ENCODE measurements at regions not wholly inside any gene's neighbourhood (a gene's known extent, or its start where the extent isn't known, plus 50 kb on each side); places are given as distances from the start of the nearest gene placed in this dataset.

DNA sequence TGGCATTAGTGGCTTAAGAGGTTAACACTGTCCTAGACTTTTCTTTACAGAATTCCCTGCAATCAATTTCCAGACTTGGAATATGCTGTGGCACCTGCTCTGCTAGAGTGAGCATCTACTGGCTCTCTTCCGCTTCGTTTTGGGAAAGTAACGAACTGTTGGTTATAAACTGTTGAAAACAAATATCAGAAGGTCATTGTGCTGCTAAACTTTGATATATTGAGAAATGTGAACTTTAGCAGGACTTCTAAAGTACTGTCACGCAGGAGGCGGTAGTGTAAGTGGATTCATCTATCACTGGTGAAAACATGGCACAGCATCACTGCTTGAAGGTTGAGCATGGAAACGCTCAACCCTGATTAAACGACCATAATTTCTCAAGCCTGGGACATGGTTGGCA lies 348.9 kb downstream of the FLRT2 start:
- no peaks in the 10 kb centered on the region for H3K27me3 ChIP-seq (replicated peaks)
- DNase-seq, result no peak
- no peak overlapping the region for H3K27ac ChIP-seq
- in situ Hi-C loops (cut with HindIII; ENCODE audit: low pct_ligation_motif_present, low sequenced_read_pairs), result no loop called here
- TF ChIP-seq, protein P1, sequence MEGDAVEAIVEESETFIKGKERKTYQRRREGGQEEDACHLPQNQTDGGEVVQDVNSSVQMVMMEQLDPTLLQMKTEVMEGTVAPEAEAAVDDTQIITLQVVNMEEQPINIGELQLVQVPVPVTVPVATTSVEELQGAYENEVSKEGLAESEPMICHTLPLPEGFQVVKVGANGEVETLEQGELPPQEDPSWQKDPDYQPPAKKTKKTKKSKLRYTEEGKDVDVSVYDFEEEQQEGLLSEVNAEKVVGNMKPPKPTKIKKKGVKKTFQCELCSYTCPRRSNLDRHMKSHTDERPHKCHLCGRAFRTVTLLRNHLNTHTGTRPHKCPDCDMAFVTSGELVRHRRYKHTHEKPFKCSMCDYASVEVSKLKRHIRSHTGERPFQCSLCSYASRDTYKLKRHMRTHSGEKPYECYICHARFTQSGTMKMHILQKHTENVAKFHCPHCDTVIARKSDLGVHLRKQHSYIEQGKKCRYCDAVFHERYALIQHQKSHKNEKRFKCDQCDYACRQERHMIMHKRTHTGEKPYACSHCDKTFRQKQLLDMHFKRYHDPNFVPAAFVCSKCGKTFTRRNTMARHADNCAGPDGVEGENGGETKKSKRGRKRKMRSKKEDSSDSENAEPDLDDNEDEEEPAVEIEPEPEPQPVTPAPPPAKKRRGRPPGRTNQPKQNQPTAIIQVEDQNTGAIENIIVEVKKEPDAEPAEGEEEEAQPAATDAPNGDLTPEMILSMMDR (IDR thresholded peaks at IDR 0.05; ENCODE audit: low read depth, low read length, missing control alignments), result no peak
- no peak overlapping the region for H3K4me3 ChIP-seq (ENCODE audit: low read depth, low read length)
- no peaks in the 10 kb centered on the region for H3K36me3 ChIP-seq (replicated peaks)

DNA sequence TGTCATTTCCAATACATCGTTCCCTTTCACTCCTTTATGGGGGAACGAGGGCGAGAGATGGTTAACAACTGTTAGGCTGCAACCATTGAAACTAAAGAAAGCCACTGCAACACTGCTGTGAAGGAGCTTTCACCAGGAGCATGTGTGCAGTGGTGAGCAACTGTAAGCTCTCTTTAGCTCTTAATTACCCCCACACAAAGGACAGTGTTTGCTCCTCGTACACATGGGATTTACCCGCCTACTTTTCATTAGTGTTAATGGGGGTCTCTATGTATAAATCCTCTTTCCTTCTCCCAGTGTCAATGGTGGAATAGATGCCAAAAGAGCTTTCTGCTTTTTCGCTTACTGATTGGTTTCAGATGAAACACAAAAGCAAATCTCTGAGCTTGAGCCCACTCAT lies 343.1 kb downstream of the FLRT2 start:
- Histone ChIP-seq H3K27me3 (replicated peaks) (no peaks in the 10 kb centered on the region), H3K4me3 (ENCODE audit: low read depth, low read length) (no peak overlapping the region), H3K36me3 (replicated peaks) (no peaks in the 10 kb centered on the region), H3K27ac (no peak overlapping the region)
- DNase-seq, result no peak
- in situ Hi-C loops (cut with HindIII; ENCODE audit: low pct_ligation_motif_present, low sequenced_read_pairs), result no loop called here
- TF ChIP-seq, protein P1 (IDR thresholded peaks at IDR 0.05; ENCODE audit: low read depth, low read length, missing control alignments), result no peak

DNA sequence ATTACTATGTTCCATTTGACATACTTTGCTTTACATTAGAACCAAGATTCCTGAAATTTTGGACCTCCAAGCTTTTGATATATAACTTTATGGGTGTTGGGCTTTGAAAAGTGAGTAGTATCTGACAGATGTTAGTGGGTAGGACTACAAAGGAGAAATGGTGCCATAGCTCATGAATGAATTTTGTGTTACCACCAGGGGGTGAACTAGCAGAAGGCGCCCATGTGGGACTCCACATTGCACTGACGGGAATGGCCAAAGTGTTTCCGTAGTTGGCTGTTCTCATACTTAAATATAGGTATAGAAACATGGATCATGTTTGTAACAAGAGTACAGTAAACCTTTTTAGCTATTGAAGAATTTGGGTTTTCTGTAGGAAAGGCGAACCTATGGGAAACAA lies 337.5 kb downstream of the FLRT2 start:
- H3K4me3 ChIP-seq (ENCODE audit: low read depth, low read length), result no peak overlapping the region
- no peak overlapping the region for H3K27ac ChIP-seq
- H3K27me3 ChIP-seq (replicated peaks), result no peaks in the 10 kb centered on the region
- no peak for DNase-seq
- in situ Hi-C loops (cut with HindIII; ENCODE audit: low pct_ligation_motif_present, low sequenced_read_pairs), result no loop called here
- no peaks in the 10 kb centered on the region for H3K36me3 ChIP-seq (replicated peaks)
- TF ChIP-seq, protein P1 (IDR thresholded peaks at IDR 0.05; ENCODE audit: low read depth, low read length, missing control alignments), result peak; percentile 29

DNA sequence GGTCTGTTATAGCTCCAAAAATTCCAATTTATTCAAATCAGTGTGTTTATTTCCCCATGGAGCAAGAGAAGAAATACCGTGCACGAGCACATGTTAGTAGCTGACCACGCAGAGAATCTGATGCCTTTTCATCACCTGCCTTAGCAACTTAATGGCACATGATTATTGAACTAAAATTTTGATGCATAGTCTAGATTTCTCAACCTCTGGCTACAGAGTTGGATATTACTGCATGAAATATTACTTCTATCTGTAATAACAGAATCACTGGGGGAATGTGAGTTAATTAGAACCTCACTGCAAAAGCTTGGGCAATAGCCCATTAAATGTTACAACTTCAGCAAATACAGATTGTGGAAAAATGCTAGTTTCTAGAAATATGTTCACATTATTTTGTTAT lies 335.8 kb downstream of the FLRT2 start:
- H3K27ac ChIP-seq, result no peak overlapping the region
- in situ Hi-C loops (cut with HindIII; ENCODE audit: low pct_ligation_motif_present, low sequenced_read_pairs), result no loop called here
- DNase-seq, result no peak
- TF ChIP-seq, protein P1 (IDR thresholded peaks at IDR 0.05; ENCODE audit: low read depth, low read length, missing control alignments), result no peak
- H3K4me3 ChIP-seq (ENCODE audit: low read depth, low read length), result no peak overlapping the region
- no peaks in the 10 kb centered on the region for H3K36me3 ChIP-seq (replicated peaks)
- H3K27me3 ChIP-seq (replicated peaks), result no peaks in the 10 kb centered on the region

DNA sequence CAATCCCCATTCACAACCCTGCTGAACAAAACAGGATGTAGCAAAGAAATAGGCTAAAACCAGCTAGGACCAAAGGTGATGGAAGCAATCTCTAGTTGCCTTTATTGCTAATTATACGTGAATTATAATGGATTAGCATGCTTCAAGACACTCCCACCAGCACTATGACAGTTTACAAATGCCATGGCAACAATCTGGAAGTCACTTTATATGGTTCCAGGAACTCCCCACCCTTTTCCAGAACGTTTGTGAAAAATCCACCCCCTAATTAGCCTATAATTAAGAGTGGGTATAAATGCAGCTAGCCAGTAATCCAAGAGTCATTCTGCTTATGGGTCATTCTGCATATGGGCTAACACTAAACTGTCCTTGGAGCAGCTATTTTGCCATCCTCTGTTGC lies 328.7 kb downstream of the FLRT2 start:
- no peak overlapping the region for H3K4me3 ChIP-seq (ENCODE audit: low read depth, low read length)
- H3K27me3 ChIP-seq (replicated peaks), result no peaks in the 10 kb centered on the region
- H3K36me3 ChIP-seq (replicated peaks), result no peaks in the 10 kb centered on the region
- no peak overlapping the region for H3K27ac ChIP-seq
- TF ChIP-seq, protein P1 (IDR thresholded peaks at IDR 0.05; ENCODE audit: low read depth, low read length, missing control alignments), result no peak
- in situ Hi-C loops (cut with HindIII; ENCODE audit: low pct_ligation_motif_present, low sequenced_read_pairs), result no loop called here
- DNase-seq, result no peak

DNA sequence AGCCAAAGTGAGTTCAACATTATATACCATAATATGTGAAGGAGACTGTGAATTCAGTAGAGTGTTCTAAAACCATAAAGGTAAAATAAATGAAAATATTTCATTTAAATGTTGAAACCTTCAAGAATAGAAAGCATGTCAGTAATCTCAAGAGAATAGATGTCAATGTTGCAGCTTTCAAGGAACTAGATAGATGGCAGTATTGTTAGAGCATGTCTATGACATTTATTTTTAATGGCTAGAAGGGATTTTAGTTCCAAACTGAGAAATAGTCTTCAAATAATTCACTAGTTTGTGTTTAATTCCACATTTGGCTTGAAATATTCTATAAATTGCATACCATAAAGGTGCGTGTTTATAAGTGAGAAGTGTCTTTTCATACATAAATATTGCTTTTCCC lies 326.5 kb downstream of the FLRT2 start:
- TF ChIP-seq, protein P1 (IDR thresholded peaks at IDR 0.05; ENCODE audit: low read depth, low read length, missing control alignments), result no peak
- in situ Hi-C loops (cut with HindIII; ENCODE audit: low pct_ligation_motif_present, low sequenced_read_pairs), result no loop called here
- DNase-seq, result no peak

More for the DNA sequence above, 326.5 kb downstream of the FLRT2 start:
- Histone ChIP-seq H3K27ac (no peak overlapping the region), H3K4me3 (ENCODE audit: low read depth, low read length) (no peak overlapping the region), H3K36me3 (replicated peaks) (no peaks in the 10 kb centered on the region), H3K27me3 (replicated peaks) (no peaks in the 10 kb centered on the region)
